ENCODE measurements at regions not wholly inside any gene's neighbourhood (a gene's known extent, or its start where the extent isn't known, plus 50 kb on each side); places are given as distances from the start of the nearest gene placed in this dataset.

DNA sequence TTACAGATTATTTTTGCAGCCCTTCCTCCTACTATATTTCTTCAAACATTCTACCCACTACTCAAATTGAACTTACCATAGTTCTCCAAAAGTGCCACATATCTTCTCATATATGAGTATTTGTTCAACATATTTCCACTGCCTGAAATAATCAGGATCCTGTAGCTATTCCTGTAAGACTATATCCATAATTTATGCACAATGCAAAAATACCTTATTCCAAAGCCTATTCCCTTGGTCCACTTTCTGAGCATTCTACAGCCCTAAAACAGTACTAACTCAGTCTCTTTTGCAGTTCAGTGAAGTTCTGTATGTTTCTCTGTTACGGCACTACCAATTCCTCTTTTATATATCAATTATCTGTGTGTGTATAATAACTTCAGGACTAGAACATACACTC, 1283.7 kb upstream of the ADGRL2 start:
- H3K4me1 Mint-ChIP-seq = no peaks in the 10 kb centered on the region
- H3K27me3 Mint-ChIP-seq (ENCODE audit: low read depth in 3 of 3) = peaks cover 0 to 3% (median 0%) of the 10 kb centered on the region in 3 donors
- DNase-seq = no peak
- H3K4me3 Mint-ChIP-seq = no peak overlapping the region
- H3K27ac Mint-ChIP-seq = no peak overlapping the region
- H3K36me3 Mint-ChIP-seq = no peaks in the 10 kb centered on the region
- peaks cover 8 to 45% (median 24%) of the 10 kb centered on the region in 6 donors for H3K9me3 Mint-ChIP-seq

DNA sequence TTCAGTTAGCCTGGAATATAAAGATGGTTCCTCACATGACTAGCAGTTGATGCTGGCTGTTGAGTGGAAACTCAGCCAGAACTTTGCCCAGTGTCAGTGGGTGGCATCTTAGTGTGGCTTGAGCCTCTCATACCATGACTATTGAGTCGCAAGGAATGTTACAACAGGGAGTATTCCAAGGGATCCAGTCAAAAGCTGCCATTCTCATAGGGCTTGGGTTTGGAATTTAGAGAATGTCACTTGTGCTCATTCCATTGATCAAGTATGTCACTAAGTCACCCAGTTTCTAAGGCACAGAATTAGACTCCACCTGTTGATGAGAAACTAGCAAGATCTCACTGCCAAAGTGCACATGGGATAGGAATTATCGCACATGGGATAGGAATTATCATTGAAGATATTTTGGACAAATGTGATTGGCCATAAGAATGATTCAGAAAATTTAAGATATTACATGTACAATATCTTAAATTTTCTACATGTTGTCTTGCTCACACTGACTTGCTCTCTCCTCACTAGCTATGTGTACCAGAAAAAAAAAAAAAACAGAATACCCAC, 1290.7 kb upstream of the ADGRL2 start:
- Mint-ChIP-seq H3K9me3 (peaks cover 3 to 48% (median 26%) of the 10 kb centered on the region in 6 donors), H3K27me3 (ENCODE audit: low read depth in 3 of 3) (no peaks in the 10 kb centered on the region), H3K36me3 (no peaks in the 10 kb centered on the region), H3K27ac (no peak overlapping the region), H3K4me1 (no peaks in the 10 kb centered on the region), H3K4me3 (no peak overlapping the region)
- DNase-seq = no peak

DNA sequence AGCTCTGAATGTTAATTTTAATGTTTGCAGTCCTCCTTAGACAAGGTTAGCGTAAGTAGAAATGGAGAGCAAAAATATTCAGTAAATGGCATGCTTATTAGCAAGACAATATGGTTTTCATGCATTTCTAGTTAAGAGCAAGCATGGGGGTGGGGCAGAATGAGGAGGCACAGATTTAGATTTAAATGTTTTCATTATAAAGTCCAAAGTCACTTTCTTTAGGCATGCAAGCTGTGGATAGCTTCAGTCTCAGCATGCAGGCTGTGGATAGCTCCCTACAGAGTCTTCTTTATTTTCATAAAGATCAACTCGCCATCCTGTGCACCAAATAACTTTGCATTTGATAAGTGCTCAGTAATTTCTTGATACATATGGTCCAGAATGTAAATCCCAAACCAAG, 1294.5 kb upstream of the ADGRL2 start:
- DNase-seq = no peak
- no peak overlapping the region for H3K4me3 Mint-ChIP-seq
- peaks cover 2 to 64% (median 39%) of the 10 kb centered on the region in 6 donors for H3K9me3 Mint-ChIP-seq
- H3K4me1 Mint-ChIP-seq = no peaks in the 10 kb centered on the region
- no peak overlapping the region for H3K27ac Mint-ChIP-seq
- H3K36me3 Mint-ChIP-seq = no peaks in the 10 kb centered on the region
- peaks cover 0 to 2% (median 0%) of the 10 kb centered on the region in 3 donors for H3K27me3 Mint-ChIP-seq (ENCODE audit: low read depth in 3 of 3)

DNA sequence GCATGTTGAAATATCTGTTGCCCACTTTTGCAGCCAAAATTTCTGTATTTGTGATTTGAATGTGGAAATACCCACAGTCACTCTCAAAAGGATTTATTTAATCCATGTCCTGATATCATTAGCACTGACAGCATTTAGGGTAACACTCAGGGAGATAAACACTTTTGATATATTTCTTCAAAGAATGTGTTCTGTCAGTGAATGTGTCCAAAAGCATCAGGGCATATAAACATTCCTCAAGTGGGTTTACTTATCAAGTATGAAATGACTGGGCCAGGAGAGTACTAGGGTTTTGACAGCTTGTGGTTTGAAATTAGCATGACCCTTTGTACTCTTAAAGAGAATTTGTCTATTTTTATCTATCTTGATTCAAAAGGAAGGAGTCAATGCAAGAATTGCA, 1302.1 kb upstream of the ADGRL2 start:
- DNase-seq = no peak
- Mint-ChIP-seq H3K9me3 (peaks cover 8 to 47% (median 27%) of the 10 kb centered on the region in 6 donors), H3K4me3 (no peak overlapping the region), H3K27ac (no peak overlapping the region), H3K4me1 (no peaks in the 10 kb centered on the region), H3K36me3 (no peaks in the 10 kb centered on the region), H3K27me3 (ENCODE audit: low read depth in 3 of 3) (peaks cover 0 to 2% (median 0%) of the 10 kb centered on the region in 3 donors)

DNA sequence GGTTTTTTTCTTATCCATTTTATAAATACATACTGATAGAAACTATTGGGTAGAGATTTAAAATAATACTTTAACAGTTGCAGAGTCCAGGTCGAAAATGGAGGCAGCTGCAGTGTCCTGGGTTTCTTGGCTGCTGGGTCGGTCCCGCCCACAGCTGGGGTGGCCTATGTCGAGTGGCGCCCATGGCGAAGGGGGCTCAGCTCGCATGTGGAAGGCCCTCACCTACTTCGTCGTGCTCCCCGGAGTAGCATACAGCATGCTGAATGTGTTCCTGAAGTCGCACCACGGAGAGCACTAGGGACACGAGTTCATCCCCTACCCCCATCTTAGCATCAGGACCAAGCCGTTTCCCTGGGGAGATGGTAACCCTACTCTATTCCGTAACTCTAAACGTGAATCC, 1304.9 kb upstream of the ADGRL2 start:
- DNase-seq = no peak
- Mint-ChIP-seq H3K4me3 (no peak overlapping the region), H3K4me1 (no peaks in the 10 kb centered on the region), H3K27ac (no peak overlapping the region), H3K36me3 (no peaks in the 10 kb centered on the region), H3K27me3 (ENCODE audit: low read depth in 3 of 3) (no peaks in the 10 kb centered on the region), H3K9me3 (peaks cover 10 to 35% (median 25%) of the 10 kb centered on the region in 6 donors)

DNA sequence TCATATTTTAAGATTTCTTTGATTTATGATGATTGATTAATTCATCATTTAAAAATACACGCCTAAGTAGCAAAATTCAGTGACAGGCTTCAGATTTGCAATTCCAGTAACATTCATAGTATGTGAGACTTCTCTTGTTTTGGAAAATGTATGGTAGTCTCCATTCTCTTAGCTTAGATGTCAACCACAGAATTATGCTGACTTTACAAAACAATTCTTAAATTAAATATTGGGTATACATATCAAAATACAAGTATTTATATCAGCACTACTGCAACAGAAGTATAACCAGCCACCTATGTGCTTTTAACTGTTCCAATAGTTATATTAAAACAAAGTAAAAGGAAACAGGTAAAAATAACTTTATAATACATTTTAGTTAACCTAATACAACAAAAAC, 1328.6 kb upstream of the ADGRL2 start:
- H3K4me1 Mint-ChIP-seq = no peaks in the 10 kb centered on the region
- H3K9me3 Mint-ChIP-seq = peaks cover 11 to 51% (median 29%) of the 10 kb centered on the region in 6 donors
- no peak for DNase-seq
- no peak overlapping the region for H3K4me3 Mint-ChIP-seq
- peaks cover 0 to 3% (median 0%) of the 10 kb centered on the region in 3 donors for H3K36me3 Mint-ChIP-seq
- H3K27ac Mint-ChIP-seq = no peak overlapping the region
- H3K27me3 Mint-ChIP-seq (ENCODE audit: low read depth in 3 of 3) = no peaks in the 10 kb centered on the region

DNA sequence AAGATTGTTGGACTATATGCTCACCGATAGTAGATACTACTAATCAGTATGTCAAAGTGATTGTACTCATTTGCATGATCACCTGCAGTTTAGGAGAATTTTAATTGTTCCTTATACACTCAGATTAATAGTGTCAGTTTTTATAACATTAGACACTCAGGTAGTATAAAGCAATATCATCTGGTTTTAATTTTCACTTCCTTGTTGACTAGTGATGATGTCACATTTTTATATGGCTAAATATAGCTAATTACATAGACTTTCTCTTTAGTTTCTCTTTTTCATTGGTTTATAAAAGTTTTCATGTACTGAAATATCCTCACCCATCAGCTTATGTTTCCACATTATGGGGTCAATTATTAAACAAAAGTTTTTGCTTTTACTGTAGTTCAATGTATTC, 1332.4 kb upstream of the ADGRL2 start:
- Mint-ChIP-seq H3K27me3 (ENCODE audit: low read depth in 3 of 3) (peaks cover 0 to 2% (median 0%) of the 10 kb centered on the region in 3 donors), H3K36me3 (peaks cover 0 to 3% (median 0%) of the 10 kb centered on the region in 3 donors), H3K4me1 (no peaks in the 10 kb centered on the region), H3K4me3 (no peak overlapping the region), H3K27ac (no peak overlapping the region), H3K9me3 (peaks cover 15 to 57% (median 30%) of the 10 kb centered on the region in 6 donors)
- DNase-seq = no peak

DNA sequence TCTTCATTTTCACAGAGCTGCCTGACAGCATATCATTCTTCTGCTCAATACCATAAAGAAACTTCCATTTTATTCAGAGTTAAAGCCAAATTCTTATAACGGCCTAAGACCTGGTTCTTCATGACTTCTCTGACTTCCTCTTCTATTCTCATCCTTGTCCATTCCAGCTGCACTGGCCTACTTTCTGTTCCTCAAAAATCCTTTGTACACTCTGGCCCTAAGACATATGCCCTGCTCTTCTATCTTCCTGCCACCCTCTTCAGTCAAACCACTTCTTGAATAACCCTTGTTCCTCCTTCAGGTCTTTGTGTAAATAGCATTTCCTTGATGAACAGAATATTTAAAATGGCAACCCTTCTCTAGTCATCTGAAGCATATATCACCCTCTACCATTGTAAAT, 1338.7 kb upstream of the ADGRL2 start:
- Mint-ChIP-seq H3K36me3 (peaks cover 0 to 4% (median 0%) of the 10 kb centered on the region in 3 donors), H3K27ac (no peak overlapping the region), H3K27me3 (ENCODE audit: low read depth in 3 of 3) (peaks cover 0 to 2% (median 2%) of the 10 kb centered on the region in 3 donors), H3K4me3 (no peak overlapping the region), H3K4me1 (no peaks in the 10 kb centered on the region), H3K9me3 (peaks cover 6 to 62% (median 33%) of the 10 kb centered on the region in 6 donors)
- DNase-seq = no peak

DNA sequence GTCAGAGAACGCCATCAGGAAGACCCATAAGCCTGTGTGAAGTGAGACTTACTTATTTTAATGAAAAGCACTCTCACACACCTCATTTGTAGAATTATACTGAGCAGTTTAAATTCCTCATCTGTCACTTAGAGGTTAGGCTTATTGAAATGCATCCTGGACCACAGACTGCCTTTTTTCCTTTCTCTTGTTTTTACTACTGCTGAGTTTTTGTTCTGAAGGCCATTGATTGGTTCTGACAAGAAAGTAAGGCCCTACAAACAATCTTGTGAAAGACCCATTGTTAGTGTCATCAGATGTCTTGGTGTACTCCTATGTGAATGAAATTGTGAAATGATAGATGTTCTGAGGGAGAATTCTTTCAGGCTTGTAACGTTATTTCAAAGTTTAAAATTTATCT, 1343.3 kb upstream of the ADGRL2 start:
- peaks cover 0 to 4% (median 0%) of the 10 kb centered on the region in 3 donors for H3K36me3 Mint-ChIP-seq

DNA sequence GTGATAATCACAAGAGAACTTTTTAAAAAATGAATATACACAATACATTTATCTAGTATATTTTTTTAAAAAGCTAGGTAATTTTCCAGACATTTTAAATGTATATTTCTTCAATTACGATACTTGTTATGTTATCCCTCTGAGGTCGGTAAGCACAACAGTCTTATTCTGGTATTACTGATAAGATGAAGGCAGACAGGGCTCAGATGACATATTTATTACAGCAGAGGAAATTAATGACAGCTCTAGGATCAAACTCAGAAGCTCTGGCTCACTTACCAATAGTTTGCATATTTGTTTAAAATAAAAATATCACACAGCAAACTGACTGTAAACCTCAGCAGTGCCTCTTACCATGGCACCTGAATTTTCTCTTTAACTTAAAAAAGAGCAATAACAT, 1347.0 kb upstream of the ADGRL2 start:
- Mint-ChIP-seq H3K9me3 (peaks cover 4 to 32% (median 17%) of the 10 kb centered on the region in 6 donors), H3K36me3 (no peaks in the 10 kb centered on the region)
- DNase-seq = no peak

More for the DNA sequence above, 1343.3 kb upstream of the ADGRL2 start:
- peaks cover 0 to 53% (median 26%) of the 10 kb centered on the region in 6 donors for H3K9me3 Mint-ChIP-seq
- DNase-seq = no peak
- peaks cover 0 to 2% (median 0%) of the 10 kb centered on the region in 3 donors for H3K27me3 Mint-ChIP-seq (ENCODE audit: low read depth in 3 of 3)
- no peaks in the 10 kb centered on the region for H3K4me1 Mint-ChIP-seq
- no peak overlapping the region for H3K4me3 Mint-ChIP-seq
- H3K27ac Mint-ChIP-seq = no peak overlapping the region

DNA sequence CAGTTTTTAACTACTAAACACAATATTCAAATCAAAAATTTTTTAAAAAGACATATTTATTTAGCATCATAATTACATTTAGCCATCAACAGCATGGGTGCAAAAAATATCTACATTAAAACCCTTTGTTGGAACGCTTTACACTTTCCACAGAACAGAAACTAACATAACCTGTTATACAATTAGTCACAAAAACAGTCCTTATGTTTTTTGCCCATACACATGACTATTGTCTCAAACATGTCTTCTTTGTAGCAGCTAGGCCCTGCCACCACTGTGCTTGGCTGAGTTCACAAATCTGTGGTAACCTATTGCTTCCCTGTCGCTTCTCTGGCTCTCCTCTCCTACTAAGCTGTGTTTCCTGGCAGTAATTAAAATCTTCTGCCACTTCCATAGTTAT, 1350.0 kb upstream of the ADGRL2 start:
- Mint-ChIP-seq H3K4me1 (no peaks in the 10 kb centered on the region), H3K27ac (no peak overlapping the region), H3K36me3 (no peaks in the 10 kb centered on the region), H3K27me3 (ENCODE audit: low read depth in 3 of 3) (no peaks in the 10 kb centered on the region), H3K9me3 (peaks cover 4 to 34% (median 21%) of the 10 kb centered on the region in 6 donors), H3K4me3 (no peak overlapping the region)
- no peak for DNase-seq

More for the DNA sequence above, 1347.0 kb upstream of the ADGRL2 start:
- Mint-ChIP-seq H3K4me3 (no peak overlapping the region), H3K4me1 (no peaks in the 10 kb centered on the region), H3K27me3 (ENCODE audit: low read depth in 3 of 3) (no peaks in the 10 kb centered on the region), H3K27ac (no peak overlapping the region)

DNA sequence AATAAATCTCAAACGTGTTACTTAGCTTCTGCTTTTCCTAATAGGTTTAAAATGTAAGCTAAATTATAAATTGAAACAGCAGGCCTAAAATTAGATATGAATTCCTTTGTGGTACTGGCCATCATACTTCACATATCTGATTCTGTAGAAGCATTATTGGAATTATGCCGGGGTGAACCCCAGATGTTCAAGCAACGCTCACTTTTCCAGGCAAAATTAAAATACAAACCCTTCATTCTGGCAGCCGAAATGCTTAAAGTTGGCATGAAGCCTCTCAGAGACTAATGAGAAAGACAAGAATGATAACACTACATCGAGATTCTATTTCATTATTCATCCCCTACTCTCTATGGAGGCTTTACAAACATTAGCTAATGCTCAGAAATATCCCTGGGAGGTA, 1352.7 kb upstream of the ADGRL2 start:
- Mint-ChIP-seq H3K4me3 (no peak overlapping the region), H3K27me3 (ENCODE audit: low read depth in 3 of 3) (no peaks in the 10 kb centered on the region), H3K4me1 (no peaks in the 10 kb centered on the region)

DNA sequence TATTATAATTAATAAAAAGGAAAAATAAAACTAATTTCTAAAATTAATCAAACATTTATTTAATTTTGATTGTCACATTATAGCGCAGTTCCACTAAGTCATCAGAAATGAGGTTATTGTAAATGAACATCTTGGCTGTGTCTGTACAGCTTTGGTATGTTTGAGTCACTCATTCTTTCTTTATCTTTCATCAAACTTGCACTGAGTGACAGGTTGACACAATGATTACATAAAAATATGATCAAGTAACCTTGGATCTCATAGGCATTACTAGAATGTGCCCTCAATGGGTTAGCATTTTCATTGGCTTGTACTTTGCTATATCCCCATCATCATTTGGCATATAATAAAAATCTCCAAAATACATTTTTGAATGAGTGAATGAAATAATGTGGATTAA, 1353.2 kb upstream of the ADGRL2 start:
- H3K27ac Mint-ChIP-seq = no peak overlapping the region
- no peak for DNase-seq
- H3K4me3 Mint-ChIP-seq = no peak overlapping the region
- peaks cover 7 to 38% (median 26%) of the 10 kb centered on the region in 6 donors for H3K9me3 Mint-ChIP-seq
- no peaks in the 10 kb centered on the region for H3K4me1 Mint-ChIP-seq
- H3K36me3 Mint-ChIP-seq = no peaks in the 10 kb centered on the region
- no peaks in the 10 kb centered on the region for H3K27me3 Mint-ChIP-seq (ENCODE audit: low read depth in 3 of 3)

More for the DNA sequence above, 1352.7 kb upstream of the ADGRL2 start:
- Mint-ChIP-seq H3K9me3 (peaks cover 7 to 37% (median 26%) of the 10 kb centered on the region in 6 donors), H3K36me3 (no peaks in the 10 kb centered on the region), H3K27ac (no peak overlapping the region)
- DNase-seq = no peak

DNA sequence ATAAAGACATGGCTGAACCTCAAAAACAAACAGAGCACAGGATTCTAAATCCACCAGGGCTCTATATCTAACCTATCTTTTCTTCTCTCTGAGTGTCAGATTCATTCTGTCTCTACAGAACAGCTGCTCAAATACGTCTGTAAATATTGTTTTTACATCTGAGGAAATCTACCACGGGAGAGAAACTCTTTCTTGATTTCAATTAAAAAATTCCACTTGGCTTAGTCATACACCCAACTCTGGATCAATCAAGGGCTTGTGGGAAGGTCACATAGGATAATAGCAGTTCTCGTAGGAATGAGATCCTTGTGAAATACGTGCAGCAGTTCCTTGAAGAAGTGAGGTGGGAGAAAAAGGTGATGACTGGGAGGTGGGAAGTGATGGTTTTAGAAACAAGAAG, 1355.7 kb upstream of the ADGRL2 start:
- H3K9me3 Mint-ChIP-seq = peaks cover 3 to 48% (median 26%) of the 10 kb centered on the region in 6 donors
- H3K27me3 Mint-ChIP-seq (ENCODE audit: low read depth in 3 of 3) = peaks cover 0 to 2% (median 0%) of the 10 kb centered on the region in 3 donors
- H3K27ac Mint-ChIP-seq = no peak overlapping the region
- no peak overlapping the region for H3K4me3 Mint-ChIP-seq
- H3K36me3 Mint-ChIP-seq = no peaks in the 10 kb centered on the region
- H3K4me1 Mint-ChIP-seq = no peaks in the 10 kb centered on the region
- no peak for DNase-seq

DNA sequence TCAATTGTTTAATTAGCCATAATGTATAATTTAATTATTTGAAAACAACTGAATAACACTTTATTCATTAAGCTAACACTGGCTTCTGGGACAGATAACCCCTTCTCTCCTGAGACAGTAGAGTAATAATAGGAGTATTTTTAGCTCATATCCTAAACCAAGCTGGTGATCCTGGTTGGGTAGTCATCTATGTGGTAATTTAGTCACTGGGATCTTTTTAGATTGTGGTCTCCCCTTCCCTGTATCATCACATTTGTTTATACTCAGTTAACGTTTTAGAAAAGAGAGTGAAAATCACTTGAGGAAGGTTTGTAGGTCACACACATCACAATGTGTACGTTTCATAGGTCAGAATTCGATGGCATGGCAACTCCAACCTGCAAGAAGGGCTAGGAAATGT, 1356.6 kb upstream of the ADGRL2 start:
- peaks cover 0 to 2% (median 0%) of the 10 kb centered on the region in 3 donors for H3K27me3 Mint-ChIP-seq (ENCODE audit: low read depth in 3 of 3)
- no peak overlapping the region for H3K4me3 Mint-ChIP-seq
- no peak for DNase-seq
- H3K36me3 Mint-ChIP-seq = no peaks in the 10 kb centered on the region
- H3K27ac Mint-ChIP-seq = no peak overlapping the region
- no peaks in the 10 kb centered on the region for H3K4me1 Mint-ChIP-seq
- peaks cover 3 to 56% (median 28%) of the 10 kb centered on the region in 6 donors for H3K9me3 Mint-ChIP-seq
